OCI-M1 (cell line): ENCODE measurements at regions not wholly inside any gene's neighbourhood (a gene's known extent, or its start where the extent isn't known, plus 50 kb on each side); places are given as distances from the start of the nearest gene placed in this dataset.

Experiments used
- DNase-seq: peaks from one replicate; lab custom pipeline; 2025; lab: John Stamatoyannopoulos, UW

- no peak for DNase-seq
Measured at GRCh38 chr10:130486906-130487305, 350.7 kb downstream of the GLRX3 start.

DNA sequence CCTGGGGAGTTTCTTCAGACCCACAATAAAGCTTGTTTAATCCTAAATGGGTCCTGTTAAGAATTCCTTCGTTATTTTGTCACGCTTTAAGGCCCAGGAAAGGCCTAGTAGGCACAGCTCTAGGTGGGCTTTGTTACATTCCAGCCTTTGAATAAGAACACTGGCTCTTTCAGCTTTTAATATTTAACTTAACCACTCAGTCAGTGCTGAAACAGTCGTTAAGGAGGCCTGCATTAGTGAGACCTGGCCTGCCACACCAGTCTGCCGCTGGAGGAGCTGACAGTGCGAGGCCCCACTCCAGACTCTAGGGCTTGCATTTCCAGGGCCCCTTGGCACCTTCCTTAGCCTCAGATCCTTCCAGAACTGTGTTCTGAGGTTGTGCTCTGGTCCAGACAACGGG lies 351.4 kb downstream of the GLRX3 start:
- no peak for DNase-seq

- DNase-seq, result no peak
Measured at GRCh38 chr10:130489891-130490290, 353.7 kb downstream of the GLRX3 start.

DNA sequence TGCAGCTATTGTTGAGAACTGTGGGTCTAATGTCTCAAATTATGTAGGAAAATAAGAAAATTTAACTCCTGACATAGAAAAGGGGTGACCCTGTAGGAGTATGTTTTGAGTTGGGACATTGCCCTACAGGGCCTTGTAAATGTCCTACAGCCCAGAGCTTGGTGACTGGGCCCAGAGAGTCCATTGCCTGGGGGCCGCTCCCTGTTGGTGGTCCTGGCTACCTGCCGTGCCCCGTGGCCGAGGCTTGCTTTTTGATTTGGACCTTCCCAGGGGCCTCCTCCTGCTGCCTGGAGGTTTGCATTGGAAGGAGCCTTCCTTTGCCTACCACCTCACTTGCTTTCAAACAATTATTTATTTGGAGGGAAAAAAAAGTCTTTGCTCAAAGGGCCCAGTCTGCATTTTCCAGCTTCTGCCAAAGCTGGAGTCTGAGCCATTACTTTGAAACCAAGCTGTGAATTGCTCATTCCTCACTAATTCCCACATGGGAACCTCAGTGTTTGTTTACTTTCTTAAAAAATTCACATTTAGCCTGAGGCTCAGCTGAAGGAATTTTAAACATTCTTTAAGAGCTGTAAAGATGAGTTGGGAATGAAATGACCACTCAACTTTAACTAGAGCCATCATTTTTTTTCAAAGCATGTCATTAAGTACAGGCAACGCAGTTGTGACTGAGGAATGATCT lies 355.0 kb downstream of the GLRX3 start:
- no peak for DNase-seq

- DNase-seq, result no peak
Measured at GRCh38 chr10:130491693-130492050, 355.5 kb downstream of the GLRX3 start.

- no peak for DNase-seq
Measured at GRCh38 chr10:130492266-130492934, 356.2 kb downstream of the GLRX3 start.

DNA sequence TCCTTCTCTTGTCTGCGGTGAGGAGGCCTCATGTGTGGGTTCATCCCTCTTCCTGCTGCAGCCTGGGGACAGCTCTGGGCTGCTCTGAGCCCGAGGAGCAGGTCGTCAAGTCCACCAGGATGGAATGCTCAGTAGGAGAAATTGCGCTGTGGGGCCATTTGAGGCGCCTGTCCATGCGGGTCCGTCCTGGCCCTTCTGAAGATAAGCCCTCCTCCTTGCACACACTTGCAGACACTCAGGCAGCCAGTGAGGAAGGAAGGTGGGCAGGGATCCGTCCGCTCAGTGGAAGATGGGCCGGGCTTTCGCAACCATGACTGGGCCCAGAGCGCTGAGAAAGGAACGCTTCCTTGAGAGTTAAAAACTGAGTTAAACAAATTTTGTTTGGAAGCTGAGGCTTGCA lies 356.8 kb downstream of the GLRX3 start:
- DNase-seq, result no peak

DNA sequence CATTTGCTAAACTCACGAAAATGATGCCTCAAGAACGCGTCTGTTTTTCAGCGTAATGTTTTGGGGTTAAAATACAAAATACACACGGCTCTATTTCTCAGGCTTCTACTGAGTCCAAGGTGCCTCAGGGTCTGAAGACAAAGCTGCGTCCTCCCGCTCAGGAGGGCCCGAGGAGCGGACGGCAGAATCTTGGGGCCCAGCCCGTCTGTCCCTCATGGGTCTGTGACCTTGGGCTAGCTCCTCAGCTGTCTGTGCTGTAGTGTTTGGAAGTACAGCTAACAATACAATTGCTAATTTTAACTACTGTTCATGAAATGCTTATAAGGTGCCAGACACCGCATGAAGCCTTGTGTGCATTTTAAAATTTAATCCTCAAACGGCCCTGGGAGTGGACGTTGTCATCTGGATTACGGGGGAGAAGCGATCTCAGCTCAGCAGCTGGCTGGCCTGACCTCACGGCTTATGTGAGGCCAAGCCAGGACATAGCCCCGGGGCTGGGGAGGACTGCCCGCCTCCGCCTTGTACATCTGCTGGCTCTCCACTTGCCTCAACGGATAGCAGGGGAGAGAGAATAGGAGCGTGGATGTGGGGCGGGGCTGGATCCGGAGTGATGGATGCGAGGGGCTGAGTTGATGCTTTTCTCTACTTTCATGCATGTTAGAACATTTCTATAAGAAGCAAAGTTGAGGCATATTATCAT lies 357.4 kb downstream of the GLRX3 start:
- no peak for DNase-seq

GRCh38 chr10:130495116-130495862 lies 359.1 kb downstream of the GLRX3 start:
- DNase-seq, result no peak

GRCh38 chr10:130495891-130496636 lies 359.9 kb downstream of the GLRX3 start:
- DNase-seq, result no peak

- DNase-seq, result no peak
Measured at GRCh38 chr10:130497056-130498010, 361.1 kb downstream of the GLRX3 start.

- no peak for DNase-seq
Measured at GRCh38 chr10:130498042-130498441, 361.9 kb downstream of the GLRX3 start.

GRCh38 chr10:130498934-130499333 lies 362.7 kb downstream of the GLRX3 start:
- DNase-seq, result no peak

DNA sequence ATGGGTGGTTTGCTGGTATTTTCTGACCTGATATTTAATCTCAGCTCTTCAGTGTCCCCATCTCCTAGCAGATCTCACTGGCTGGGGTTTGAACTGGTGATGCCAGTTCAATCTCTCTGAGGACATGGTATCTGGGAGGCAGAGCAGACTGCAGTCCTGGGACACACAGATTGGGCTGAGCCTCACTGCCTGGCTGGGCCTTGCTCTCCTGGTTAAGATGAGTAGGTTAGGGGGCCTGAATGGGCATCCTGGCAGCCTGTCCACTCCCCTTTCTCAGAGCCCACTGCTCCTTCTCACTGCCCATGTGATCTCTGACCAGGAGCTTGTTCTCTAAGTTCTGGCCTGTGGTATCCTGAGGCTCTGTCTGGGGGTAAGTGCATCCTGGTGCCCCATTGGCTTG lies 363.4 kb downstream of the GLRX3 start:
- no peak for DNase-seq

DNA sequence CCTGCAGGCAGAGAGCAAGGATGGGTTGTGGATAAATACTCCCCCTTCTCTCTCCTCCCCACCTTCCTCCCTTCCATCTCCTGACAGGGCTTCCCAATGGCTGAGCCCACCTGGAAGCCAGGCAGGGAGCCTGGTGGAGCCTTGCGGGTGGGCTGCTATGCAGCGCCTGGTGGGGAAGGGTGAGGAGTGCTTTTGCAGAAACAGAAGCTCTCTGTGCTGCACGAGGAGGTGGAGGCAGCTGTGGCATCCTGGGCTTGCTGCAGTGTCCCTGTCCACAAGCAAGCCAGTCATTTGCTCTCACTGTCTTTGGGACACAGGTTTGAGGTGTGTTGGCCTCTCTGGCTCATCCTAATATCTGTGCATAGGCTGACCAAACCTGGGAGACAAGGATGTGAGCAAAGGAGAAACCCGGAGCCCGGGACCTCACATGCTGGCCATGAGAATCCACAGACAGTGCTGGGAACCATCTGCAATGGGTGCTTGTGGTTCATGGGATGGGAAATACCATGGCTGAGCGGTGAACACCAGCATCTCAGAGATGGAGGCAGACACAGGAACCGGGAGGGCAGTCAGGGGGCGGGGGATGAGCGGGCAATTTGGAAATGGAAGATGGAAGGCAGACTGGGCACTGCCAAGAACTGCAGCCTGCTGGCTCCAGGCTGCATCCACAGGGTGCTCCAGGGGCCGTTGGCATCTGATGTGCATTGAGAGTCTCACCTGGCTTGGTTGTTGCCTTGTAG lies 364.2 kb downstream of the GLRX3 start:
- DNase-seq, result no peak

DNA sequence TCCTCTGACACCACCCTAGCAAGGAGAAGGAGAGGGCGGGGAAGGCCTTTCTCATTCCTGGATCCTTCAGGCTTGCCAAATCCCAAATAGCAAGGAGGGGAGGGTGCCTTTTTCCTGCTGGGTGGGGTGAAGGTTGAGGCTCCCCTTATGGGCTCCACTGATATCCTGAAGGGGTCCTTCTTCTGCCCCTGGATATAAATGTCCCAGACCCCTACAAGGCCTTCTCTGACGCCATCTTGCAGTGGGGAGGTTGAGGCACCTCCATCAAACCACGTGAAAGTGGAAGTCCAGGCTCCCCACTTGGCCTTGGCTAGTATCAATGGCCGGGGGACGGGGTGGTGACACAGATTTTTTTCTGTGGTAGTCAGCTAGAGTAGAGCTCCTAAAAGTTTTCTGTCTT lies 371.3 kb downstream of the GLRX3 start:
- no peak for DNase-seq

DNA sequence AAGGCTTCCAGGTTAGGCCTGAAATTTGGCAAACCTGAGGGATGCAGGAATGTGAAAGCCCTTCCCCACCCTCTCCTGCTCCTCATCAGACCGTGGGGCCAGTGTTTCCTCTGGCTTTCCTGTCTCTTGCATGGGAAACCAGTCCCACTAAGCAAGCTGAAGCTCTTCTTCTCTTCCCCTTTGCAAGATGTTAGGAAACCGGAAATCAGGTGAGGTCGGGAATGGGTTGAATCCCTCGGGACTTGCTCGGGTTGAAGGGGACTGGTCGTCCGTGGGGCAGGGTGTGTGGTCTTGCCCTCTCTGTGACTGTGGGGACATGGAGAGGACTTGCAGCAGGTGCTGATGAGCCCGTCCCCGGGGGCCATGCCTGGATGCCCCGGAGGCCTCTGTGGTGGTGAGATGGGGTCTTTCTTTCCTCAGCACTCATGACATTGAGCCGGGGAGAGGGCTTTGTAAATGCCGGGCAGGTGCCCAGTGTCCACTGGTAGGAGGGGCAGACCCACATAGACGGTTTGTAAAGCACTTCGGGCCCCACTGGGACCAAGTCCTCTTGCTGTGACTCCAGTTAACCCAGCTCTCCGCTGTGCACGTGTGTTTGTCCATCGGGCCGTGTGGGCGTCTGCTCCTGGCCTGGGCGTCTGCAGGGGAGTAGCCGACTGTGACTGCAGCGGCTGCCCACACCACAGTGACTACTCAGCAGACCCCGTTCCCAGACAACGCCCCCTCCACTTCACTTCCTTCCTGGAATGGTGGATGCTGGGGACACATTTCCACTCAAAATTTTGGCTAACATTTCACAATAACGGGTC lies 373.9 kb downstream of the GLRX3 start:
- DNase-seq, result no peak

DNA sequence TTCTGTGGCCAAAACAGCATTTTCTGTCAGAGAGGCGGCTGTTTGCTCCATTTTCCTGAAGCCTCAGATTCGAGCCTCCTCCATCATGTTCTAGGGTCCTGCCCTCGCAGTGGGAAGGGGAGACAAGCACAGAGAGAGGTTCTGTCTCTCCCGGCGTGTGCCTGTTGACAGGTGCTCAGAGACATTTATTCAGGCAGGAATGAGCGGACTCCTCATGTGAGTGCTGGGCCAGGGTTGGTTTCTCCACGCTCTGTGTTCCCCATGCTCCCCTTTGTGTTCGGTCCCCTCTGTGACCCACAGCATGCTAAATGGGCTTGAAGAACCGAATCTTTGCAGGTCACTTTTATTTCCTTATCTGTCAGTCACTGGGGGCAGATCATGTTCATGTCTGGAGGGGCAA lies 374.6 kb downstream of the GLRX3 start:
- no peak for DNase-seq

GRCh38 chr10:130511766-130512165 lies 375.6 kb downstream of the GLRX3 start:
- no peak for DNase-seq
